Caco-2 (cell line): ENCODE measurements at regions not wholly inside any gene's neighbourhood (a gene's known extent, or its start where the extent isn't known, plus 50 kb on each side); places are given as distances from the start of the nearest gene placed in this dataset.

Experiments used
- BruUV-seq: library from RNA; stranded (reverse); fragments of 400-500 nt; replicated peaks from 2 replicates; lab custom pipeline; 2021; lab: Mats Ljungman, UMichigan
- CTCF ChIA-PET: fragments of 300-600 bp; sonication (Branson Sonifier 250); formaldehyde crosslinking; loops from one replicate; lab custom pipeline; 2022; ENCODE audit warnings: antibody characterized with exemption; lab: Charles Lee
- POLR2A ChIA-PET: fragments of 300-600 bp; sonication (Branson Sonifier 250); formaldehyde crosslinking; loops from one replicate; lab custom pipeline; 2022; ENCODE audit warnings: antibody characterized with exemption; lab: Charles Lee
- DNase-seq, 2 experiments: peaks; one replicate each; pipeline versions ENCODE4 v3.0.0 to v3.0.0-alpha.2; 2020 to 2022
- H3K27me3 ChIP-seq: replicated peaks from 2 replicates; pipeline ENCODE4 v1.6.0; 2011; ENCODE audit warnings: low read length; ENCODE audit not compliant: control insufficient read depth, insufficient read depth
- H3K36me3 ChIP-seq: 2 replicates; pipeline ENCODE4 v1.5.1; 2011; ENCODE audit warnings: low read length; ENCODE audit not compliant: control insufficient read depth, insufficient read depth
- H3K4me1 ChIP-seq: fragments of 250-450 bp; sonication (Bioruptor Pico); 2 replicates; pipeline ENCODE4 v1.5.1; 2020; ENCODE audit warnings: mild to moderate bottlenecking
- H3K4me3 ChIP-seq: 2 replicates; pipeline ENCODE4 v1.5.1; 2011; ENCODE audit warnings: low read depth, mild to moderate bottlenecking, control low read depth, low read length
- H3K9me3 ChIP-seq: fragments of 250-450 bp; sonication (Bioruptor Pico); 2 replicates; pipeline ENCODE4 v1.5.1; 2020; ENCODE audit warnings: mild to moderate bottlenecking, moderate library complexity
- H3K27ac Mint-ChIP-seq: one replicate; pipeline ENCODE4 v1.8.0; 2022; ENCODE audit warnings: mixed read lengths; ENCODE audit not compliant: unreplicated experiment
- H3K27me3 Mint-ChIP-seq: one replicate; pipeline ENCODE4 v1.8.0; 2022; ENCODE audit warnings: mixed read lengths; ENCODE audit not compliant: insufficient read depth, unreplicated experiment
- H3K36me3 Mint-ChIP-seq: one replicate; pipeline ENCODE4 v1.8.0; 2022; ENCODE audit warnings: mild to moderate bottlenecking, mixed read lengths; ENCODE audit not compliant: insufficient read depth, unreplicated experiment
- H3K4me1 Mint-ChIP-seq: one replicate; pipeline ENCODE4 v1.8.0; 2022; ENCODE audit warnings: low read depth, mixed read lengths; ENCODE audit not compliant: unreplicated experiment
- H3K4me3 Mint-ChIP-seq: one replicate; pipeline ENCODE4 v1.8.0; 2022; ENCODE audit warnings: mild to moderate bottlenecking, moderate library complexity, mixed read lengths; ENCODE audit not compliant: unreplicated experiment
- H3K9me3 Mint-ChIP-seq: one replicate; pipeline ENCODE4 v1.8.0; 2022; ENCODE audit warnings: mixed read lengths; ENCODE audit not compliant: unreplicated experiment
- CTCF ChIP-seq, 2 experiments: fragments of 200-600 bp in 1 of 2; IDR thresholded peaks; 1 replicate in 1 of 2; 2 replicates in 1 of 2; pipeline versions ENCODE4 v1.5.1 to v1.8.0; 2011 to 2022; ENCODE audit warnings: antibody characterized with exemption in 1 of 2, control low read depth in 1 of 2, inconsistent platforms in 1 of 2, low read depth in 1 of 2, low read length in 1 of 2, mild to moderate bottlenecking in 1 of 2, moderate library complexity in 1 of 2; ENCODE audit not compliant: insufficient read depth in 1 of 2, severe bottlenecking in 1 of 2, unreplicated experiment in 1 of 2
- intact Hi-C: fragments of 100-400 bp; cut with micrococcal nuclease; formaldehyde crosslinking; loops from one replicate; pipeline ENCODE4 v1.10.0; 2022; ENCODE audit not compliant: unreplicated experiment

- no peak for DNase-seq
- H3K4me1 Mint-ChIP-seq: no peaks in the 10 kb centered on the region
- CTCF ChIA-PET: no interaction called here
- intact Hi-C loops: no loop called here
- no TSS peak for BruUV-seq
- no peak overlapping the region for H3K27ac Mint-ChIP-seq
- Histone ChIP-seq H3K4me3 (no peak overlapping the region), H3K4me1 (no peaks in the 10 kb centered on the region), H3K9me3 (no peaks in the 10 kb centered on the region), H3K27me3 (no peaks in the 10 kb centered on the region), H3K36me3 (no peaks in the 10 kb centered on the region)
- no peaks in the 10 kb centered on the region for H3K36me3 Mint-ChIP-seq
- H3K27me3 Mint-ChIP-seq: no peaks in the 10 kb centered on the region
- no peaks in the 10 kb centered on the region for H3K9me3 Mint-ChIP-seq
- POLR2A ChIA-PET: no interaction called here
- no peak for TF ChIP-seq CTCF (IDR thresholded peaks at IDR 0.05; ENCODE audit: insufficient read depth in 1 of 2, low read depth in 1 of 2, low read length in 1 of 2, severe bottlenecking in 1 of 2, unreplicated experiment in 1 of 2)
- no peak overlapping the region for H3K4me3 Mint-ChIP-seq
Observed at GRCh38 chr1:83717785-83718184, 281.1 kb downstream of the TTLL7 start.

- H3K27me3 ChIP-seq: no peaks in the 10 kb centered on the region
- H3K4me1 Mint-ChIP-seq: no peaks in the 10 kb centered on the region
- H3K4me1 ChIP-seq: no peaks in the 10 kb centered on the region
- BruUV-seq: no TSS peak
- H3K9me3 ChIP-seq: no peaks in the 10 kb centered on the region
- no peaks in the 10 kb centered on the region for H3K9me3 Mint-ChIP-seq
- POLR2A ChIA-PET: no interaction called here
- intact Hi-C loops: no loop called here
- H3K27me3 Mint-ChIP-seq: no peaks in the 10 kb centered on the region
- TF ChIP-seq CTCF (IDR thresholded peaks at IDR 0.05; ENCODE audit: insufficient read depth in 1 of 2, low read depth in 1 of 2, low read length in 1 of 2, severe bottlenecking in 1 of 2, unreplicated experiment in 1 of 2): no peak
- H3K36me3 ChIP-seq: no peaks in the 10 kb centered on the region
- H3K36me3 Mint-ChIP-seq: no peaks in the 10 kb centered on the region
- no peak overlapping the region for H3K27ac Mint-ChIP-seq
- H3K4me3 Mint-ChIP-seq: no peak overlapping the region
- CTCF ChIA-PET: no interaction called here
- no peak for DNase-seq
- no peak overlapping the region for H3K4me3 ChIP-seq
Observed at GRCh38 chr1:83716641-83717040, 282.3 kb downstream of the TTLL7 start.

GRCh38 chr1:83715550-83715949 is 283.4 kb downstream of the TTLL7 start:
- CTCF ChIA-PET: no interaction called here
- no peak for DNase-seq
- Histone ChIP-seq H3K9me3 (no peaks in the 10 kb centered on the region), H3K27me3 (no peaks in the 10 kb centered on the region), H3K4me3 (no peak overlapping the region), H3K36me3 (no peaks in the 10 kb centered on the region), H3K4me1 (no peaks in the 10 kb centered on the region)
- intact Hi-C loops: no loop called here
- H3K4me1 Mint-ChIP-seq: no peaks in the 10 kb centered on the region
- no peaks in the 10 kb centered on the region for H3K36me3 Mint-ChIP-seq
- H3K27me3 Mint-ChIP-seq: no peaks in the 10 kb centered on the region
- no peaks in the 10 kb centered on the region for H3K9me3 Mint-ChIP-seq
- no peak for TF ChIP-seq CTCF (IDR thresholded peaks at IDR 0.05; ENCODE audit: insufficient read depth in 1 of 2, low read depth in 1 of 2, low read length in 1 of 2, severe bottlenecking in 1 of 2, unreplicated experiment in 1 of 2)
- BruUV-seq: no TSS peak
- POLR2A ChIA-PET: no interaction called here
- H3K4me3 Mint-ChIP-seq: no peak overlapping the region
- no peak overlapping the region for H3K27ac Mint-ChIP-seq
